Mesenchymal stem cell (in vitro differentiated cells and primary cell): ENCODE measurements at regions not wholly inside any gene's neighbourhood (a gene's known extent, or its start where the extent isn't known, plus 50 kb on each side); places are given as distances from the start of the nearest gene placed in this dataset.

Experiments
- DNase-seq: peaks from one replicate; pipeline ENCODE4 v3.0.0-alpha.2; 2013
- H2AFZ ChIP-seq: one replicate; pipeline ENCODE4 v1.6.1; 2013; ENCODE audit warnings: low read depth, mild to moderate bottlenecking, control low read depth, inconsistent platforms, low read length, moderate library complexity
- H2AK5ac ChIP-seq: 2 replicates; pipeline ENCODE4 v1.6.1; 2013; ENCODE audit warnings: low read length, moderate library complexity, mild to moderate bottlenecking, inconsistent platforms; ENCODE audit not compliant: severe bottlenecking
- H2BK120ac ChIP-seq: one replicate; pipeline ENCODE4 v1.6.1; 2013; ENCODE audit warnings: low read depth, mild to moderate bottlenecking, inconsistent platforms, low read length, moderate library complexity
- H2BK12ac ChIP-seq, 2 experiments: one replicate each; pipeline ENCODE4 v1.6.1; 2013; ENCODE audit warnings: inconsistent platforms in 2 of 2, low read length in 2 of 2, mild to moderate bottlenecking in 2 of 2, moderate library complexity in 2 of 2, control low read depth in 1 of 2
- H2BK15ac ChIP-seq: one replicate; pipeline ENCODE4 v1.6.1; 2013; ENCODE audit warnings: mild to moderate bottlenecking, low read depth, inconsistent platforms; ENCODE audit not compliant: poor library complexity, severe bottlenecking
- H2BK5ac ChIP-seq: 2 replicates; pipeline ENCODE4 v1.6.1; 2013; ENCODE audit warnings: low read depth, mild to moderate bottlenecking, low read length, control low read depth, inconsistent platforms; ENCODE audit not compliant: poor library complexity, severe bottlenecking
- H3K14ac ChIP-seq, 2 experiments: one replicate each; pipeline ENCODE4 v1.6.1; 2013; ENCODE audit warnings: inconsistent platforms in 2 of 2, low read length in 2 of 2, control low read depth in 1 of 2, mild to moderate bottlenecking in 1 of 2, moderate library complexity in 1 of 2
- H3K18ac ChIP-seq, 2 experiments: one replicate each; pipeline ENCODE4 v1.6.1; 2013; ENCODE audit warnings: inconsistent platforms in 2 of 2, low read length in 2 of 2, control low read depth in 1 of 2, low read depth in 1 of 2, mild to moderate bottlenecking in 1 of 2
- H3K23ac ChIP-seq, 2 experiments: one replicate each; pipeline ENCODE4 v1.6.1; 2013; ENCODE audit warnings: inconsistent platforms in 2 of 2, low read length in 2 of 2, mild to moderate bottlenecking in 2 of 2, moderate library complexity in 2 of 2, control low read depth in 1 of 2
- H3K27ac ChIP-seq: 2 replicates; pipeline ENCODE4 v1.5.1; 2013; ENCODE audit warnings: mild to moderate bottlenecking, moderate library complexity, low read length, control low read depth, inconsistent platforms; ENCODE audit not compliant: poor library complexity, severe bottlenecking
- H3K27me3 ChIP-seq, 2 experiments: 2 replicates each; pipeline versions ENCODE4 v1.6.1 to v1.7.0; 2013; ENCODE audit warnings: low read length in 2 of 2, mild to moderate bottlenecking in 2 of 2, moderate library complexity in 2 of 2, control low read depth in 1 of 2, inconsistent platforms in 1 of 2; ENCODE audit not compliant: control insufficient read depth in 1 of 2, insufficient read depth in 1 of 2
- H3K36me3 ChIP-seq, 2 experiments: 2 replicates each; pipeline versions ENCODE4 v1.6.1 to v1.7.0; 2013; ENCODE audit warnings: low read length in 2 of 2, control low read depth in 1 of 2, inconsistent platforms in 1 of 2, low read depth in 1 of 2, mild to moderate bottlenecking in 1 of 2; ENCODE audit not compliant: insufficient read depth in 2 of 2, control insufficient read depth in 1 of 2
- H3K4ac ChIP-seq, 2 experiments: one replicate each; pipeline ENCODE4 v1.6.1; 2013; ENCODE audit warnings: inconsistent platforms in 2 of 2, low read length in 2 of 2, mild to moderate bottlenecking in 2 of 2, moderate library complexity in 2 of 2, control low read depth in 1 of 2, low read depth in 1 of 2
- H3K4me1 ChIP-seq: 2 replicates; pipeline ENCODE4 v1.6.1; 2013; ENCODE audit warnings: low read depth, low read length, control low read depth; ENCODE audit not compliant: control insufficient read depth, insufficient read depth
- H3K4me2 ChIP-seq: 2 replicates; pipeline ENCODE4 v1.6.1; 2013; ENCODE audit warnings: low read length, mild to moderate bottlenecking, inconsistent platforms; ENCODE audit not compliant: poor library complexity, severe bottlenecking
- H3K4me3 ChIP-seq, 2 experiments: 2 replicates each; pipeline versions ENCODE4 v1.5.1 to v1.7.0; 2013; ENCODE audit warnings: low read length in 2 of 2, mild to moderate bottlenecking in 2 of 2, control low read depth in 1 of 2, low read depth in 1 of 2; ENCODE audit not compliant: insufficient read depth in 1 of 2
- H3K79me1 ChIP-seq: replicated peaks from 2 replicates; pipeline ENCODE4 v1.6.1; 2013; ENCODE audit warnings: mild to moderate bottlenecking, control low read depth, low read length, inconsistent platforms; ENCODE audit not compliant: poor library complexity, severe bottlenecking
- H3K9ac ChIP-seq: 2 replicates; pipeline ENCODE4 v1.7.0; 2013; ENCODE audit warnings: mild to moderate bottlenecking, low read length, moderate library complexity
- H3K9me3 ChIP-seq: 2 replicates; pipeline ENCODE4 v1.7.0; 2013; ENCODE audit warnings: mild to moderate bottlenecking, low read length; ENCODE audit not compliant: control insufficient read depth
- H4K8ac ChIP-seq: one replicate; pipeline ENCODE4 v1.6.1; 2013; ENCODE audit warnings: inconsistent platforms, mild to moderate bottlenecking, low read length, moderate library complexity
- H4K91ac ChIP-seq: one replicate; pipeline ENCODE4 v1.6.1; 2013; ENCODE audit warnings: mild to moderate bottlenecking, low read length, inconsistent platforms
- WGBS: methylation state at CpG from one replicate; pipeline ENCODE4 v1.1.7; 2013; ENCODE audit warnings: mixed read lengths; 5-methylcytosine and 5-hydroxymethylcytosine counted together

GRCh38 chr6:67506352-67506751 lies 1128.7 kb upstream of the ADGRB3 start:
- Histone ChIP-seq H2AFZ (no peak overlapping the region), H3K23ac (no peak overlapping the region), H3K79me1 (no peaks in the 10 kb centered on the region), H3K27ac (no peak overlapping the region), H3K9ac (no peak overlapping the region), H2AK5ac (no peak overlapping the region), H3K18ac (no peak overlapping the region), H3K27me3 (no peaks in the 10 kb centered on the region), H3K4me1 (no peaks in the 10 kb centered on the region), H2BK120ac (no peak overlapping the region), H3K4me2 (no peak overlapping the region), H2BK5ac (no peak overlapping the region), H4K8ac (no peak overlapping the region), H2BK12ac (no peak overlapping the region), H3K36me3 (no peaks in the 10 kb centered on the region), H3K4me3 (no peak overlapping the region), H2BK15ac (no peak overlapping the region), H3K9me3 (peaks cover 7% of the 10 kb centered on the region), H3K4ac (no peak overlapping the region), H3K14ac (no peak overlapping the region), H4K91ac (no peak overlapping the region)
- no peak for DNase-seq
- 84% methylated on average over 2 of the region's 2 CpGs for WGBS

- Histone ChIP-seq H2AFZ (no peak overlapping the region), H3K23ac (no peak overlapping the region), H3K36me3 (no peaks in the 10 kb centered on the region), H2BK5ac (no peak overlapping the region), H2AK5ac (no peak overlapping the region), H3K27ac (no peak overlapping the region), H3K27me3 (no peaks in the 10 kb centered on the region), H2BK120ac (no peak overlapping the region), H3K9me3 (peaks cover 7% of the 10 kb centered on the region), H3K4me2 (no peak overlapping the region), H3K4me3 (no peak overlapping the region), H2BK15ac (no peak overlapping the region), H3K14ac (no peak overlapping the region), H3K4ac (no peak overlapping the region), H4K91ac (no peak overlapping the region), H3K9ac (no peak overlapping the region), H3K4me1 (no peaks in the 10 kb centered on the region), H3K18ac (no peak overlapping the region), H3K79me1 (no peaks in the 10 kb centered on the region), H2BK12ac (no peak overlapping the region), H4K8ac (no peak overlapping the region)
- 26% methylated on average over 5 of the region's 5 CpGs for WGBS
- DNase-seq = peak; percentile 30
Observed at GRCh38 chr6:67501755-67502154, 1133.3 kb upstream of the ADGRB3 start.

- Histone ChIP-seq H3K9me3 (peaks cover 3% of the 10 kb centered on the region), H2BK15ac (no peak overlapping the region), H3K4me2 (no peak overlapping the region), H3K27me3 (no peaks in the 10 kb centered on the region), H3K18ac (no peak overlapping the region), H3K36me3 (no peaks in the 10 kb centered on the region), H4K91ac (no peak overlapping the region), H2BK5ac (no peak overlapping the region), H3K79me1 (no peaks in the 10 kb centered on the region), H3K9ac (no peak overlapping the region), H3K23ac (no peak overlapping the region), H3K27ac (no peak overlapping the region), H4K8ac (no peak overlapping the region), H2AK5ac (no peak overlapping the region), H3K4me1 (no peaks in the 10 kb centered on the region), H3K4me3 (no peak overlapping the region), H2BK12ac (no peak overlapping the region), H3K14ac (no peak overlapping the region), H2BK120ac (no peak overlapping the region), H2AFZ (no peak overlapping the region), H3K4ac (no peak overlapping the region)
- no CpG with 5 or more reads among the region's 1 CpG for WGBS
- no peak for DNase-seq
Observed at GRCh38 chr6:67497749-67498148, 1137.3 kb upstream of the ADGRB3 start.

GRCh38 chr6:67496191-67496590 lies 1138.9 kb upstream of the ADGRB3 start:
- no peak overlapping the region for H3K9ac ChIP-seq
- 96% methylated on average over 2 of the region's 3 CpGs for WGBS
- no peak overlapping the region for H4K91ac ChIP-seq
- H3K27me3 ChIP-seq = no peaks in the 10 kb centered on the region
- H2AFZ ChIP-seq = no peak overlapping the region
- no peak overlapping the region for H3K18ac ChIP-seq
- no peak overlapping the region for H4K8ac ChIP-seq
- no peak overlapping the region for H2BK5ac ChIP-seq
- H3K4me1 ChIP-seq = no peaks in the 10 kb centered on the region
- H3K4ac ChIP-seq = no peak overlapping the region
- DNase-seq = no peak
- H3K23ac ChIP-seq = no peak overlapping the region
- H2AK5ac ChIP-seq = no peak overlapping the region
- H3K4me2 ChIP-seq = no peak overlapping the region
- no peak overlapping the region for H3K14ac ChIP-seq
- no peak overlapping the region for H3K27ac ChIP-seq
- H3K4me3 ChIP-seq = no peak overlapping the region
- H3K36me3 ChIP-seq = no peaks in the 10 kb centered on the region
- no peak overlapping the region for H2BK12ac ChIP-seq
- H2BK120ac ChIP-seq = no peak overlapping the region
- H3K9me3 ChIP-seq = peaks cover 3% of the 10 kb centered on the region
- no peak overlapping the region for H2BK15ac ChIP-seq
- H3K79me1 ChIP-seq = no peaks in the 10 kb centered on the region
